ENCODE measurements at regions not wholly inside any gene's neighbourhood (a gene's known extent, or its start where the extent isn't known, plus 50 kb on each side); places are given as distances from the start of the nearest gene placed in this dataset.
"Not testable (repeated sequence)": the region's sequence is repeated elsewhere in the genome, so short reads cannot be mapped to it uniquely, and the experiment has no call there.

DNA sequence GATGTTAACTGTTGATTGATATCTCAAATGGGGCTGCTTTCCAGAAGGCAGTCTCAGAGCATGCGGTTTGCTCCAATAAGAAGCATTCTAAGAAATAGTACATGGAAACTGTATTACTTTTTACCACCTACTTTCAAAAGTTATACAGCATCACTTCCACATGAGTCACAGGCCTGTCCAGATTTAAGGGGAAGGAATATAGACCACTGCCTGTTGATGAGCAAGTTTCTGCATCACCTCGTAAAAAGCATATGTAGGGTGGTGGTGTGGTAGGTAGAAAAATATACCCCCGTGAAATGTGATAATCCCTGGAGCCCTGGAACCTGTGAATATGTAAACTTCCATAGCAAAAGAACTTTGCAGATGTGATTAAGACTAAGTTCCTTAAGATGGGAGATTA, 816.6 kb upstream of the CDH6 start:
- Mint-ChIP-seq H3K4me3 (no peak overlapping the region), H3K4me1 (no peaks in the 10 kb centered on the region), H3K27me3 (no peaks in the 10 kb centered on the region), H3K9me3 (ENCODE audit: low read depth) (peaks cover 3% of the 10 kb centered on the region), H3K27ac (no peak overlapping the region), H3K36me3 (ENCODE audit: low read depth) (no peaks in the 10 kb centered on the region)
- intact Hi-C loops (cut with DNase I, micrococcal nuclease) = no loop called here
- ChIA-PET POLR2A (no interaction called here), CTCF (no interaction called here)
- ATAC-seq (no peak), DNase-seq (no peak)

GRCh38 chr5:30368064-30368463, 825.4 kb upstream of the CDH6 start:
- Mint-ChIP-seq H3K9me3 (ENCODE audit: low read depth) (peaks cover 10% of the 10 kb centered on the region), H3K27me3 (no peaks in the 10 kb centered on the region), H3K4me3 (no peak overlapping the region), H3K36me3 (ENCODE audit: low read depth) (no peaks in the 10 kb centered on the region), H3K27ac (no peak overlapping the region), H3K4me1 (no peaks in the 10 kb centered on the region)
- ChIA-PET POLR2A (no interaction called here), CTCF (no interaction called here)
- no peak for DNase-seq
- ATAC-seq = no peak
- intact Hi-C loops (cut with DNase I, micrococcal nuclease) = no loop called here

DNA sequence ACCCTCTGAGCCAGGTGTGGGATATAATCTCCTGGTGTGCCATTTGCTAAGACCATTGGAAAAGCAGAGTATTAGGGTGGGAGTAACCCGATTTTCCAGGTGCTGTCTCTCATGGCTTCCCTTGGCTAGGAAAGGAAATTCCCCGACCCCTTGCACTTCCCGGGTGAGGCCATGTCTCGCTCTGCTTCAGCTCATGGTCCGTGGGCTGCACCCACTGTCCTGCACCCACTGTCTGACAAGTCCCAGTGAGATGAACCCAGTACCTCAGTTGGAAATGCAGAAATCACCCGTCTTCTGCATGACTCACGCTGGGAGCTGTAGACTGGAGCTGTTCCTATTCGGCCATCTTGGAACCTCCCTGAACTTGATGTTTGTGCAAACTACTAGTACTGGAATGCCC, 828.5 kb upstream of the CDH6 start:
- H3K4me3 Mint-ChIP-seq; H3K36me3 Mint-ChIP-seq (ENCODE audit: low read depth); DNase-seq; H3K27ac Mint-ChIP-seq; H3K27me3 Mint-ChIP-seq; intact Hi-C loops (cut with DNase I, micrococcal nuclease); POLR2A ChIA-PET; H3K4me1 Mint-ChIP-seq; ATAC-seq; CTCF ChIA-PET: not testable (repeated sequence)
- peaks cover 20% of the 10 kb centered on the region for H3K9me3 Mint-ChIP-seq (ENCODE audit: low read depth)

DNA sequence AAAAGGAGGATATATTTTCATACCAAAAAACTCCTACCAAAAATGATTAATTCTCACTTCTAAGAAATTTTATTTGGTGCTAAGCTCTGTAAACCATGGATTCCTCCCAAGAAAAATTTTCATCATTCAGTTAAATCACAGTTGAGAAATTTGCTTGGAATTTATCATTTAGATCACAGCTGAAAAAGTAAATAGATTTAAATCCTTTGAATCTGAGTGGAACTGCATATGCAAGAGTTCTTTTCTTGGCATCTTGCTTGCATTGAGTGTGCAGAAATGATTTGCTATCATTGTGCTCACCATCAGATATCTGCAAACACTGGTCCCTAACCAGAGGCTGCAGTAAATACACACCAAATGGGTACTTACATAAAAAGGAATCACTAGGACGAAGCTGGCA, 836.1 kb upstream of the CDH6 start:
- ChIA-PET POLR2A (no interaction called here), CTCF (no interaction called here)
- Mint-ChIP-seq H3K27ac (no peak overlapping the region), H3K36me3 (ENCODE audit: low read depth) (no peaks in the 10 kb centered on the region), H3K9me3 (ENCODE audit: low read depth) (peaks cover 8% of the 10 kb centered on the region), H3K4me3 (no peak overlapping the region), H3K4me1 (no peaks in the 10 kb centered on the region), H3K27me3 (no peaks in the 10 kb centered on the region)
- ATAC-seq = no peak
- no peak for DNase-seq
- intact Hi-C loops (cut with DNase I, micrococcal nuclease) = no loop called here

GRCh38 chr5:30355675-30356074, 837.8 kb upstream of the CDH6 start:
- H3K9me3 Mint-ChIP-seq (ENCODE audit: low read depth) = peaks cover 4% of the 10 kb centered on the region
- H3K36me3 Mint-ChIP-seq (ENCODE audit: low read depth) = no peaks in the 10 kb centered on the region
- no peak for ATAC-seq
- ChIA-PET CTCF (no interaction called here), POLR2A (no interaction called here)
- DNase-seq = no peak
- intact Hi-C loops (cut with DNase I, micrococcal nuclease) = no loop called here
- H3K4me1 Mint-ChIP-seq = no peaks in the 10 kb centered on the region
- H3K27me3 Mint-ChIP-seq = no peaks in the 10 kb centered on the region
- no peak overlapping the region for H3K4me3 Mint-ChIP-seq
- H3K27ac Mint-ChIP-seq = no peak overlapping the region

- Mint-ChIP-seq H3K27ac (no peak overlapping the region), H3K27me3 (no peaks in the 10 kb centered on the region), H3K4me3 (no peak overlapping the region), H3K9me3 (ENCODE audit: low read depth) (peaks cover 8% of the 10 kb centered on the region), H3K36me3 (ENCODE audit: low read depth) (no peaks in the 10 kb centered on the region), H3K4me1 (no peaks in the 10 kb centered on the region)
- ChIA-PET POLR2A (no interaction called here), CTCF (no interaction called here)
- DNase-seq (no peak), ATAC-seq (no peak)
- intact Hi-C loops (cut with DNase I, micrococcal nuclease) = no loop called here
These were observed 845.6 kb upstream of the CDH6 start for GRCh38 chr5:30347858-30348257.

DNA sequence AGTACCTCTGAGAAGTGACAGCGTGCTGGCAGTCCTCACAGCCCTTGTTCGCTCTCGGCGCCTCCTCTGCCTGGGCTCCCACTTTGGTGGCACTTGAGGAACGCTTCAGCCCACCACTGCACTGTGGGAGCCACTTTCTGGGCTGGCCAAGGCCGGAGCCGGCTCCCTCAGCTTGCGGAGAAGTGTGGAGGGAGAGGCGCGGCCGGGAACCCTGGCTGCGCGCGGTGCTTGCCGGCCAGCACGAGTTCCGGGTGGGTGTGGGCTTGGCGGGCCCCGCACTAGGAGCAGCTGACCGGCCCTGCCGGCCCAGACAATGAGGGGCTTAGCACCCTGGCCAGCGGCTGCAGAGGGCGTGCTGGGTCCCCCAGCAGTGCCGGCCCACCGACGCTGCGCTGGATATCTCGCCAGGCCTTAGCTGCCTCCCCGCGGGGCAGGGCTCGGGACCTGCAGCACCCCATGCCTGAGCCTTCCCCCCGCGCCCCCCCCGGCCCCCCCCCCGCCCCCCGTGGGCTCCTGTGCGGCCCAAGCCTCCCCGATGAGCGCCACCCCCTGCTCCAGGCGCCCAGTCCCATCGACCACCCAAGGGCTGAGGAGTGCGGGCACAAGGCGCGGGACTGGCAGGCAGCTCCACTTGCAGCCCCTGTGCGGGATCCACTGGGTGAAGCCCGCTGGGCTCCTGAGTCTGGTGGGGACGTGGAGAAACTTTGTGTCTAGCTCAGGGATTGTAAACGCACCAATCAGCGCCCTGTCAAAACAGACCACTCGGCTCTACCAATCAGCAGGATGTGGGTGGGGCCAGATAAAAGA, 847.7 kb upstream of the CDH6 start:
- ATAC-seq; H3K27ac Mint-ChIP-seq; H3K9me3 Mint-ChIP-seq (ENCODE audit: low read depth); intact Hi-C loops (cut with DNase I, micrococcal nuclease); H3K4me3 Mint-ChIP-seq; DNase-seq; POLR2A ChIA-PET; H3K4me1 Mint-ChIP-seq; H3K36me3 Mint-ChIP-seq (ENCODE audit: low read depth); H3K27me3 Mint-ChIP-seq; CTCF ChIA-PET: not testable (repeated sequence)

GRCh38 chr5:30343707-30344106, 849.8 kb upstream of the CDH6 start:
- H3K27ac Mint-ChIP-seq = no peak overlapping the region
- POLR2A ChIA-PET = no interaction called here
- no peaks in the 10 kb centered on the region for H3K27me3 Mint-ChIP-seq
- no peak for DNase-seq
- CTCF ChIA-PET = no interaction called here
- no peaks in the 10 kb centered on the region for H3K36me3 Mint-ChIP-seq (ENCODE audit: low read depth)
- intact Hi-C loops (cut with DNase I, micrococcal nuclease) = no loop called here
- ATAC-seq = no peak
- no peak overlapping the region for H3K4me3 Mint-ChIP-seq
- peaks cover 10% of the 10 kb centered on the region for H3K9me3 Mint-ChIP-seq (ENCODE audit: low read depth)
- no peaks in the 10 kb centered on the region for H3K4me1 Mint-ChIP-seq

DNA sequence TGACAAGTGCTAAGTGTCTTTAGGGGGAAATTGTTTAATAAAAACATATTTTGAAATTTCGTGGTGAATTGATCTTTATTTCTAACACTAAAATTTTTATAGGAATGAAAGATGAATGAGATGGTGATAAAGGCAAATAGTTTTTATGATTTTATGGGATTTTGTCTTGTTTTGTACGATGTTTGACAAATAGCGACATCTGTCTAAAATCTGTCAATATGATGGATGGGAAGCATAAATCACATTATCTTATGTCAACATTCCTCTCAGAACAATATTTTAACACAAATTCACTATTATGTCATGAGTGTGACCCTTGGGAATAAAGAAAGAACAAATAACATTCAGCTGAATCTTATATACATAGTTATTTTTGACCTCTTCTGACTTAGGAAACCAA, 852.0 kb upstream of the CDH6 start:
- DNase-seq (no peak), ATAC-seq (no peak)
- H3K4me1 Mint-ChIP-seq = no peaks in the 10 kb centered on the region
- H3K36me3 Mint-ChIP-seq (ENCODE audit: low read depth) = no peaks in the 10 kb centered on the region
- ChIA-PET POLR2A (no interaction called here), CTCF (no interaction called here)
- H3K27me3 Mint-ChIP-seq = no peaks in the 10 kb centered on the region
- intact Hi-C loops (cut with DNase I, micrococcal nuclease) = no loop called here
- H3K9me3 Mint-ChIP-seq (ENCODE audit: low read depth) = peaks cover 14% of the 10 kb centered on the region
- no peak overlapping the region for H3K4me3 Mint-ChIP-seq
- no peak overlapping the region for H3K27ac Mint-ChIP-seq

DNA sequence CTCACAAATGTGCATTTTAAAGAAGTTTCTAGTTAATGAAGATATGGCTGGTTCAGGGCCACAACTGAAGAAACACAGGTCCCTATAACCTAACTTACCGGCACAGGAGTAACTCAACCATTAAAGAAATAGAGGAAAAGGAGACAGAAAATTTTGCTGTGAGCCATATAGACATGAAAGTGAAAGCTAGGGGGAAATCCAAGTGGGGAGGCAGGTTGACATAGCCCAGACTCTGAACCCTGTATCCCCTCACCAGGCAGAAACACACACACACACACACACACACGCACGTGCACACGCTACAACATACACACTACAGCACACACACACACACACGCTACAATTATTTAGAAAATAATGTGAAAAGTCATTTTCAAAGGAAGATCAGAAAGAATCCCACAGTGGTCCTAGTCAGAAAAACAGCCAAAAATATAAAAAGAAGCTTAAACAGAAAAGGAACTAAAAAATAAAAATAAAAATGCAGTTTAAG, 856.4 kb upstream of the CDH6 start:
- H3K4me1 Mint-ChIP-seq = no peaks in the 10 kb centered on the region
- H3K27me3 Mint-ChIP-seq = no peaks in the 10 kb centered on the region

GRCh38 chr5:30331534-30331933, 862.0 kb upstream of the CDH6 start:
- no peak for DNase-seq
- ChIA-PET POLR2A (no interaction called here), CTCF (no interaction called here)
- H3K27me3 Mint-ChIP-seq = no peaks in the 10 kb centered on the region
- intact Hi-C loops (cut with DNase I, micrococcal nuclease) = no loop called here
- H3K4me1 Mint-ChIP-seq = no peaks in the 10 kb centered on the region
- peaks cover 12% of the 10 kb centered on the region for H3K9me3 Mint-ChIP-seq (ENCODE audit: low read depth)
- H3K27ac Mint-ChIP-seq = no peak overlapping the region
- H3K4me3 Mint-ChIP-seq = no peak overlapping the region
- no peaks in the 10 kb centered on the region for H3K36me3 Mint-ChIP-seq (ENCODE audit: low read depth)
- no peak for ATAC-seq

More for the DNA sequence above, 856.4 kb upstream of the CDH6 start:
- Mint-ChIP-seq H3K9me3 (ENCODE audit: low read depth) (peaks cover 12% of the 10 kb centered on the region), H3K27ac (no peak overlapping the region), H3K4me3 (no peak overlapping the region), H3K36me3 (ENCODE audit: low read depth) (no peaks in the 10 kb centered on the region)
- intact Hi-C loops (cut with DNase I, micrococcal nuclease) = no loop called here
- ATAC-seq = no peak
- ChIA-PET POLR2A (no interaction called here), CTCF (no interaction called here)
- DNase-seq = no peak

- ChIA-PET POLR2A (no interaction called here), CTCF (no interaction called here)
- intact Hi-C loops (cut with DNase I, micrococcal nuclease) = no loop called here
- H3K4me3 Mint-ChIP-seq = no peak overlapping the region
- DNase-seq (no peak), ATAC-seq (no peak)
- H3K4me1 Mint-ChIP-seq = no peaks in the 10 kb centered on the region
- no peaks in the 10 kb centered on the region for H3K9me3 Mint-ChIP-seq (ENCODE audit: low read depth)
- no peak overlapping the region for H3K27ac Mint-ChIP-seq
- no peaks in the 10 kb centered on the region for H3K27me3 Mint-ChIP-seq
- H3K36me3 Mint-ChIP-seq (ENCODE audit: low read depth) = no peaks in the 10 kb centered on the region
These were observed 867.7 kb upstream of the CDH6 start for GRCh38 chr5:30325795-30326194.

- peaks cover 2% of the 10 kb centered on the region for H3K9me3 Mint-ChIP-seq (ENCODE audit: low read depth)
- H3K36me3 Mint-ChIP-seq (ENCODE audit: low read depth) = no peaks in the 10 kb centered on the region
- no peaks in the 10 kb centered on the region for H3K27me3 Mint-ChIP-seq
- intact Hi-C loops (cut with DNase I, micrococcal nuclease) = no loop called here
- no peak overlapping the region for H3K4me3 Mint-ChIP-seq
- no peaks in the 10 kb centered on the region for H3K4me1 Mint-ChIP-seq
- ChIA-PET CTCF (no interaction called here), POLR2A (no interaction called here)
- ATAC-seq (no peak), DNase-seq (no peak)
- H3K27ac Mint-ChIP-seq = no peak overlapping the region
These were observed 869.4 kb upstream of the CDH6 start for GRCh38 chr5:30324083-30324482.

Data from activated CD4-positive, alpha-beta T cell treated with anti-CD3 and anti-CD28 coated beads for 36 hours (primary cell).